Mammary epithelial cell (primary cell): ENCODE measurements at regions not wholly inside any gene's neighbourhood (a gene's known extent, or its start where the extent isn't known, plus 50 kb on each side); places are given as distances from the start of the nearest gene placed in this dataset.

Source experiments
- EZH2 ChIP-seq: IDR thresholded peaks from 2 replicates; pipeline ENCODE4 v1.6.1; 2012; ENCODE audit warnings: low read length, inconsistent platforms, borderline replicate concordance
- TF ChIP-seq, protein P1 (sequence below), 2 donors: IDR thresholded peaks in 1 of 2; conservative IDR thresholded peaks in 1 of 2; 2 replicates each; pipeline ENCODE4 v1.5.1; 2011 to 2012; ENCODE audit warnings: inconsistent platforms in 2 of 2, low read length in 2 of 2, mild to moderate bottlenecking in 2 of 2, control low read depth in 1 of 2, low read depth in 1 of 2; ENCODE audit not compliant: insufficient read depth in 1 of 2; ENCODE audit errors: extremely low read depth in 1 of 2

GRCh38 chr9:26171691-26172090, 493.4 kb upstream of the TUSC1 start:
- TF ChIP-seq, protein P1, sequence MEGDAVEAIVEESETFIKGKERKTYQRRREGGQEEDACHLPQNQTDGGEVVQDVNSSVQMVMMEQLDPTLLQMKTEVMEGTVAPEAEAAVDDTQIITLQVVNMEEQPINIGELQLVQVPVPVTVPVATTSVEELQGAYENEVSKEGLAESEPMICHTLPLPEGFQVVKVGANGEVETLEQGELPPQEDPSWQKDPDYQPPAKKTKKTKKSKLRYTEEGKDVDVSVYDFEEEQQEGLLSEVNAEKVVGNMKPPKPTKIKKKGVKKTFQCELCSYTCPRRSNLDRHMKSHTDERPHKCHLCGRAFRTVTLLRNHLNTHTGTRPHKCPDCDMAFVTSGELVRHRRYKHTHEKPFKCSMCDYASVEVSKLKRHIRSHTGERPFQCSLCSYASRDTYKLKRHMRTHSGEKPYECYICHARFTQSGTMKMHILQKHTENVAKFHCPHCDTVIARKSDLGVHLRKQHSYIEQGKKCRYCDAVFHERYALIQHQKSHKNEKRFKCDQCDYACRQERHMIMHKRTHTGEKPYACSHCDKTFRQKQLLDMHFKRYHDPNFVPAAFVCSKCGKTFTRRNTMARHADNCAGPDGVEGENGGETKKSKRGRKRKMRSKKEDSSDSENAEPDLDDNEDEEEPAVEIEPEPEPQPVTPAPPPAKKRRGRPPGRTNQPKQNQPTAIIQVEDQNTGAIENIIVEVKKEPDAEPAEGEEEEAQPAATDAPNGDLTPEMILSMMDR (conservative IDR thresholded peaks at IDR 0.05 in 1 of 2, IDR thresholded peaks at IDR 0.05 in 1 of 2; ENCODE audit: extremely low read depth in 1 of 2, insufficient read depth in 1 of 2, low read depth in 1 of 2, low read length in 2 of 2) = no peak
- TF ChIP-seq EZH2 = no peak
